ENCODE measurements at regions not wholly inside any gene's neighbourhood (a gene's known extent, or its start where the extent isn't known, plus 50 kb on each side); places are given as distances from the start of the nearest gene placed in this dataset.

- no peak overlapping the region for H3K9ac ChIP-seq (replicated peaks in 1 of 4; ENCODE audit: extremely low read depth in 1 of 4, low read depth in 3 of 4, low read length in 3 of 4)
- H3K23ac ChIP-seq (ENCODE audit: insufficient read length), result no peak overlapping the region
- peaks cover 9 to 11% (median 9%) of the 10 kb centered on the region in 4 experiments for H3K4me1 ChIP-seq (replicated peaks in 1 of 4; ENCODE audit: control insufficient read depth in 3 of 4, insufficient read depth in 4 of 4, low read length in 3 of 4)
- no peak for FAIRE-seq
- no peaks in the 10 kb centered on the region for H3K79me1 ChIP-seq (ENCODE audit: low read depth, low read length)
- no peak overlapping the region for H3K4ac ChIP-seq (replicated peaks; ENCODE audit: insufficient read length, low read depth, low read length)
- H2AFZ ChIP-seq (ENCODE audit: low read length), result no peak overlapping the region
- H3K4me2 ChIP-seq (ENCODE audit: insufficient read depth in 1 of 2, low read depth in 2 of 2, low read length in 2 of 2), result no peak overlapping the region
- no peak overlapping the region for H2BK15ac ChIP-seq (ENCODE audit: low read length)
- no peak overlapping the region; the same call in 1 of the 2 replicates for H2BK12ac ChIP-seq (ENCODE audit: low read depth, low read length)
- no peaks in the 10 kb centered on the region for H3K79me2 ChIP-seq (ENCODE audit: control insufficient read depth in 1 of 2, insufficient read depth in 2 of 2, low read length in 2 of 2)
- H3K14ac ChIP-seq (ENCODE audit: insufficient read length), result no peak overlapping the region
- no peak overlapping the region for H4K5ac ChIP-seq (ENCODE audit: insufficient read length, low read depth, low read length)
- H3K36me3 ChIP-seq (ENCODE audit: control insufficient read depth in 2 of 4, insufficient read depth in 4 of 4, low read length in 3 of 4), result no peaks in the 10 kb centered on the region
- H3K56ac ChIP-seq (replicated peaks; ENCODE audit: insufficient read length, low read depth, low read length), result no peak overlapping the region
- H3K18ac ChIP-seq (ENCODE audit: extremely low read depth, low read length), result no peak overlapping the region
- H3K4me3 ChIP-seq (ENCODE audit: extremely low read depth in 1 of 4, insufficient read depth in 2 of 4, low read depth in 3 of 4, low read length in 4 of 4), result no peak overlapping the region
- no peak for DNase-seq (ENCODE audit: low read depth in 1 of 2, low spot score in 2 of 2)
- H4K8ac ChIP-seq (ENCODE audit: extremely low read depth, insufficient read depth, low read length), result no peak overlapping the region
- H3K27ac ChIP-seq (ENCODE audit: low read depth, low read length), result no peak overlapping the region
- H2BK20ac ChIP-seq (ENCODE audit: low read length), result 0 out of 2 replicates have a peak overlapping the region, but pooled peaks have one; percentile 77
- ChIA-PET CTCF (ENCODE audit: partially characterized antibody) (interaction anchor here (1.0 kb wide), 1 partner anchor 12 kb away, joined by 3 read pairs; no protein-coding TSS in a partner anchor), POLR2A (ENCODE audit: partially characterized antibody) (no interaction called here)
- no peak overlapping the region for H4K91ac ChIP-seq (replicated peaks; ENCODE audit: insufficient read length, low read length)
- 28% methylated on average over 7 of the region's 7 CpGs; no CpG with 5 or more reads in 1 of the 2 experiments for WGBS, 2 experiments (ENCODE audit: extremely low coverage in 1 of 2, insufficient coverage in 1 of 2, insufficient read length in 1 of 2, insufficient replicate concordance in 2 of 2, low coverage in 1 of 2, low lambda C conversion rate in 2 of 2, missing lambda C conversion rate in 1 of 2)
- H3K27me3 ChIP-seq (replicated peaks in 1 of 4; ENCODE audit: control insufficient read depth in 3 of 4, extremely low read depth in 1 of 4, insufficient read depth in 3 of 4, low read length in 3 of 4), result no peaks in the 10 kb centered on the region; a peak in 1 of 7 replicates
- H2BK5ac ChIP-seq (ENCODE audit: low read depth, low read length), result no peak overlapping the region
- TF ChIP-seq RFX5 (IDR thresholded peaks at IDR 0.05; ENCODE audit: borderline replicate concordance, low read depth, low read length), result no peak
- no peak for TF ChIP-seq CEBPB (IDR thresholded peaks at IDR 0.05; ENCODE audit: low read depth, low read length)
- TF ChIP-seq SRF (IDR thresholded peaks at IDR 0.05; ENCODE audit: low read depth, low read length), result no peak
- no peak for TF ChIP-seq RXRA (IDR thresholded peaks at IDR 0.05; ENCODE audit: insufficient read depth, low read depth, low read length)
- TF ChIP-seq SIN3A (conservative IDR thresholded peaks at IDR 0.05 in 1 of 2, IDR thresholded peaks at IDR 0.05 in 1 of 2; ENCODE audit: low read depth in 1 of 2, low read length in 2 of 2), result no peak
- TF ChIP-seq FOSL1 (IDR thresholded peaks at IDR 0.05; ENCODE audit: insufficient read depth, low read depth, low read length), result no peak
- TF ChIP-seq CREB1 (IDR thresholded peaks at IDR 0.05), result no peak
- TF ChIP-seq TCF12 (IDR thresholded peaks at IDR 0.05; ENCODE audit: low read depth, low read length), result no peak
- TF ChIP-seq KDM5A (IDR thresholded peaks at IDR 0.05; ENCODE audit: low read length), result no peak
- peaks cover 8 to 11% of the 10 kb centered on the region in 2 experiments; a peak in 3 of 4 replicates for H3K9me3 ChIP-seq (ENCODE audit: insufficient read depth in 2 of 2, low read depth in 1 of 2, low read length in 1 of 2)
- H3K23me2 ChIP-seq (ENCODE audit: low read depth, low read length), result no peaks in the 10 kb centered on the region
- H4K20me1 ChIP-seq (replicated peaks in 1 of 2; ENCODE audit: control insufficient read depth in 1 of 2, insufficient read depth in 2 of 2, low read length in 2 of 2), result no peaks in the 10 kb centered on the region
- no peak overlapping the region for H2AK5ac ChIP-seq (ENCODE audit: low read depth, low read length)
- H2BK120ac ChIP-seq (replicated peaks; ENCODE audit: low read depth, low read length), result no peak overlapping the region
These were observed 169.8 kb upstream of the SDK2 start for GRCh38 chr17:73814075-73814474.
